ENCODE measurements at regions not wholly inside any gene's neighbourhood (a gene's known extent, or its start where the extent isn't known, plus 50 kb on each side); places are given as distances from the start of the nearest gene placed in this dataset.

GRCh38 chr14:61893371-61893940 lies 131.2 kb downstream of the SNAPC1 start:
- DNase-seq (ENCODE audit: low read depth): no peak

- peak; percentile 77 for DNase-seq (ENCODE audit: low read depth)
These were observed 132.3 kb downstream of the SNAPC1 start for GRCh38 chr14:61894452-61895077.

- no peak for DNase-seq (ENCODE audit: low read depth)
These were observed 135.1 kb downstream of the SNAPC1 start for GRCh38 chr14:61897300-61897699.

GRCh38 chr14:61898568-61898967 lies 136.3 kb downstream of the SNAPC1 start:
- DNase-seq (ENCODE audit: low read depth): no peak

GRCh38 chr14:61899497-61899896 lies 137.3 kb downstream of the SNAPC1 start:
- DNase-seq (ENCODE audit: low read depth): no peak

- DNase-seq (ENCODE audit: low read depth): no peak
These were observed 142.7 kb downstream of the SNAPC1 start for GRCh38 chr14:61904946-61905345.

- no peak for DNase-seq (ENCODE audit: low read depth)
These were observed 149.4 kb downstream of the SNAPC1 start for GRCh38 chr14:61911574-61911973.

GRCh38 chr14:61918998-61919397 lies 156.8 kb downstream of the SNAPC1 start:
- DNase-seq (ENCODE audit: low read depth): no peak

GRCh38 chr14:61923348-61923747 lies 161.1 kb downstream of the SNAPC1 start:
- DNase-seq (ENCODE audit: low read depth): peak; percentile 60

- DNase-seq (ENCODE audit: low read depth): peak; percentile 67
These were observed 162.8 kb downstream of the SNAPC1 start for GRCh38 chr14:61925043-61925442.

GRCh38 chr14:61925732-61926435 lies 163.7 kb downstream of the SNAPC1 start:
- DNase-seq (ENCODE audit: low read depth): peak; percentile 88

- peak; percentile 90 for DNase-seq (ENCODE audit: low read depth)
These were observed 164.8 kb downstream of the SNAPC1 start for GRCh38 chr14:61927060-61927459.

GRCh38 chr14:61927520-61927919 lies 165.3 kb downstream of the SNAPC1 start:
- DNase-seq (ENCODE audit: low read depth): peak; percentile 83

GRCh38 chr14:61928300-61928699 lies 166.1 kb downstream of the SNAPC1 start:
- no peak for DNase-seq (ENCODE audit: low read depth)

- DNase-seq (ENCODE audit: low read depth): no peak
These were observed 166.5 kb downstream of the SNAPC1 start for GRCh38 chr14:61928701-61929100.

GRCh38 chr14:61929651-61930050 lies 167.4 kb downstream of the SNAPC1 start:
- no peak for DNase-seq (ENCODE audit: low read depth)

GRCh38 chr14:61930101-61930857 lies 168.1 kb downstream of the SNAPC1 start:
- no peak for DNase-seq (ENCODE audit: low read depth)

GRCh38 chr14:61932974-61933373 lies 170.8 kb downstream of the SNAPC1 start:
- DNase-seq (ENCODE audit: low read depth): no peak

- DNase-seq (ENCODE audit: low read depth): peak; percentile 99
These were observed 172.2 kb downstream of the SNAPC1 start for GRCh38 chr14:61934385-61934784.

- DNase-seq (ENCODE audit: low read depth): no peak
These were observed 177.6 kb downstream of the SNAPC1 start for GRCh38 chr14:61939776-61940175.

GRCh38 chr14:61940666-61941420 lies 178.6 kb downstream of the SNAPC1 start:
- DNase-seq (ENCODE audit: low read depth): peak; percentile 61
